HG03575 (cell line): ENCODE measurements at regions not wholly inside any gene's neighbourhood (a gene's known extent, or its start where the extent isn't known, plus 50 kb on each side); places are given as distances from the start of the nearest gene placed in this dataset.

Experiments
- ATAC-seq: cut with Tn5 transposase; IDR thresholded peaks from one replicate; pipeline ENCODE4 v1.9.1; 2021; ENCODE audit not compliant: unreplicated experiment, insufficient number of reproducible peaks, low FRiP score; ENCODE audit errors: extremely low read depth

DNA sequence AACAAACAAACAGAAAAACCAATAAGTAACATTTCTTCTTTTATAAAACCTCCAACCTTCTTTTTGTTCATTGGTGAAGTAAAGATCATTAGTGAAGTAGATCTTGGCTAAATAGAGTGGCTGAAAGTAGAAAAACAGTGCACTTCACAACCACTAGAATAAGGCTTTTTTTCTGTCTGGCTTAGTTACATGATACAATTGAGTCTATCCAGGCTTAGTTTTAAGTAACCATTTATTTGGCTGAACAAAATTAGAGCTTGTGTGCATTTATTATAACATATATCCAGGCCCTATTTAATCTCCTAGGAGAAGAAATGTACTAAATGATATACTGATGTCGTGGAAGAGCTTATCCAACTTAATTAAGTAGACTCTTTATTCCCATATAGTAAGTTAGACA is 65.8 kb upstream of the STK38L start:
- ATAC-seq, result no peak

- no peak for ATAC-seq
These were observed 65.2 kb upstream of the STK38L start for GRCh38 chr12:27178723-27179399.

- ATAC-seq, result peak; percentile 70
These were observed 64.5 kb upstream of the STK38L start for GRCh38 chr12:27179400-27180214.

DNA sequence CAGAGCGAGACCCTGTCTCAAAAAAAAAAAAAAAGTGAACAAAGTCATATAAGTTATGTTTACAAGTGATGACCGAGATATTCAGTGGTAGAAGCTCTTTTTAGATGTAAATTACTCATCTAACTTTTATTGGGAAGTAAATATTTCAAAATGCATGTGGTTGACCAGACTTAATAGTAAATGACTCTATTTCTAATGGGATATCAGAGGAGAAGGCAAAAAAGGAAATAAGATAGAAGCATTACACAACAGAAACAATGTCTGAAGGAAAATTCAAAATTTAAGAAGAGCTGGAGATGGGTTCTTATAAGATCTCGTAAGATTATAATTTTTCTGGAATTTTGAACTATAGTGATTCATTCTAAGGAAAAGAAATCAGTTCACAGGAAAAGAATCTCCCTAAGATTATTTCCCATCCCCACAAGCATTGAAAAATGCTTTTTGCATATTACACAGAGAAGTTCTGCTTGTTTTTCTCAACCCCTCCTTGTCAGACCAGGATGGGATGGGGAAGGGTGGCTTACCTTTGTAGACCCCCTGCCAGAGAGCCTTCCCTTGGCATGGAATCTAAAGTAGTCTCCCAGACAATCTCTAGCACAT is 63.1 kb upstream of the STK38L start:
- ATAC-seq, result no peak

GRCh38 chr12:27183342-27183741 is 60.7 kb upstream of the STK38L start:
- no peak for ATAC-seq

DNA sequence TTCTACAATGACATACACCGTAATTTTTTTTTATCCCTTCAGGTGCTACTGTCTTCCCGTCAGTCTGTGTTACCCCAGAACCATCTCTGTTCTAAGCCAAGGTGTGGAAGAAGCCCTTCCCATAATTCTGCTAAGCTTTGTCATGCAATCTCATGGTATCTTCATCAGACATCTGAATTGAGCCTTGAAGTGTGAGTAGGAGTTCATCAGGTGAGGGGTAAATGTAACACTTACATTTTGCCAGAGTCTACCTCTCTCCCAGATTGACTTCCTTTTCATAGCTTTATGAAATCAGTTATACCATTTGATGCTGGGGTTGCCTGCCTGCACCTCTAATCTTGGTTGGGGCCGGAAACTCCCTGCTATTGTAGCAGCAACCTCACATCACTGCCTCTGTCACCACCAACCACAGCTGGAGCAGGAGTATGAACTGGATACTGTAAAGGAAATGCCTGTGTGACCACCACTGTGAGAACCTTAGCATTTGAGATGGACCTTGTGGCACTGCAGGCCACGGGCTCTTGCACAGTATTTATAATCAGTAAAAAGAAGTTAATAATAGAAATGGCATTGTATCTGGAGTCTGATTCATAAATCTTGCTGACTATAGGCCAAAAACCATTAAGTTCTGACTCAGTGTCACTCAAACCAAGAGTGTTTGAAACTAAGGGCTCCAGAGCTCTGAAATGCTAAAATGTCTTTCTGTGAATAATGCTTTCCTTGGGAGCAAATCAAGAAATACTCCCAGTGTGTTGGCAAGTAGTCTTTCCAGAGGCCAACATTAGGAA is 58.7 kb upstream of the STK38L start:
- ATAC-seq, result peak; percentile 69

DNA sequence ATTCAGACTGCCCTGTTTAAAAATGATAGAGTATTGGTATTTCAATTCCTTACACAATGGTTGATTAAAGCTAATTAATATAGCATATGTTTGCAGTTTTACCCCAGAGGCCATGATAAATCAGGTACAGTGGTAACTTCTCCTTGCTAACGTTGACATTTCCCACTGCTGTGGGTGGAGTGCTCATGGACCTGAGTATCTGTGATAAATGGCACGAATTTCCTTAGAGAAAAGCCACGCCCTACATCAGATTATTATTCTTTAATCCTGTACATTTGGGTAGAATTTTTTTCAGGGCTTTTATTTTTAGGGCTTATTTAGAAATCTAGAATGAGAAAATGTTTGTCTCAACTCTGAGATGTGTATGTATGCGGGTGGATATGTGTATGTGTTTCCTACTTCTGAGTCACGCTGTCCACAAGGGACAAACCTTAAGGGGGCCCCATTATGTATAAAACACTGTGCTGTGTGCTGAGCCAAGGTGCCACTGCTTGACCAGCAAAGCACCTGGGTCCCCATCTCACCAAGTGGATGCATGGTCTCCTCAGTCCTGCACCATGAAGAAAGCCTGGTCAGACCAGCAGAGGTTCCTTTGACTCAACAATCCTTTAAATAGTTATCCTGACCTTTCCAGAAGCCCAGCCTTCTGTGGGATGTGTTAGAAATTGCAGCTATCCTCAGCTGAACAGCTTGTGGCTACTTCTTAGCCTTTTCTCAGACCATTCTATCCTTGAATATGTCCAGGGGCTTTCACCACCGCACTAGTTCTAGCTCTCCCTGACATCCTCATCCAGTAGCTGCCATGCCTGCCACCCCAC is 57.9 kb upstream of the STK38L start:
- ATAC-seq, result no peak

- ATAC-seq, result no peak
These were observed 56.4 kb upstream of the STK38L start for GRCh38 chr12:27187697-27188096.

- no peak for ATAC-seq
These were observed 53.3 kb upstream of the STK38L start for GRCh38 chr12:27190761-27191160.

- no peak for ATAC-seq
These were observed 52.6 kb upstream of the STK38L start for GRCh38 chr12:27191531-27191930.

DNA sequence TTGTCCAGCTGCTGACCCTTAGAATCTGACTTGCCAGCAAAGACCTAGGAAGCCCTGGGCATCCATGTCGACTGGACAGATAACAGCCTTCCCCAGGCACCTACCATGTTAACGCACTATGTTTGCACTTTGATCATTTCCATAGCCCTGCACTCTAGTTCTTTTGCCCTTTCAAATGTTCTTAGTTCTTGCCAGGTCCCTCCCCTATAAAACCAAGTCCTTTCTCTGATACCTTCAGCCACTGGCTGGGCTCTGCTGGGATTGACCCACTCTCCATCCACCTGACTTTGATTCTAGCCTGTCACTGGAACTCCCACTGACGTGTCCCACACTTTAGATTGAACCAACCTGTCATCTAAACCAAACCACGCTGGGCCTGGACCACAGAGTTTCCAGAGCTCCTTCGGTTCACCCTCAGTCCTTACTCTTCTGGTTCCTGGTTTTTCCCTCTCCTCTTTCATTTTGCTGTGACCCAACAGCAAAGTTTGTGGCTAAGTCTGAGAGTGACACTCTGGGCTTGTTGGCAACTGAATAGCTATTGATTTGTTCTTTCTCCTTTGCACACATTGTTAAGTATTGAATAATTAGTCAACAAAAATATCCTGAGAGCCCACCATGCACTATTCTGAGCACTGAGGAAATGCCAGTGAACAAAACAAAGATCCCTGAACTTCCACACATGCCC is 51.8 kb upstream of the STK38L start:
- ATAC-seq, result no peak

DNA sequence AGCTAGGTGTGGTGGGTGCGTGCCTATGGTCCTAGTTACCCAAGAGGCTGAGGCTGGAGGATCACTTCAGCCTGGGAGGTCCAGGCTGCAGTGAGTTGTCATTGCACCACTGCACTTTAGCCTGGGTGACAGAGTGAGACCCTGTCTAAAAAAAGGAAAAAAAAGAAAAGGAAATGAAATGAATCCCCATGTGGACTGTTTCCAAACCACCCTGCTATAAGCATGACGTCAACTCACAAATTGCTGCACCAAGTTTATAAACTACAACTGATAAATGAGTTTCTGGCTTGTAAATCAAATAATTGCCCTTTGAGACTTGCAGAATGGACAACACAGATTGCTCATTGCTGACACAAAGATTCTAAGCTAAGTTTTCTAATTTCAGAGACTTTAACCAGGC is 51.0 kb upstream of the STK38L start:
- no peak for ATAC-seq

DNA sequence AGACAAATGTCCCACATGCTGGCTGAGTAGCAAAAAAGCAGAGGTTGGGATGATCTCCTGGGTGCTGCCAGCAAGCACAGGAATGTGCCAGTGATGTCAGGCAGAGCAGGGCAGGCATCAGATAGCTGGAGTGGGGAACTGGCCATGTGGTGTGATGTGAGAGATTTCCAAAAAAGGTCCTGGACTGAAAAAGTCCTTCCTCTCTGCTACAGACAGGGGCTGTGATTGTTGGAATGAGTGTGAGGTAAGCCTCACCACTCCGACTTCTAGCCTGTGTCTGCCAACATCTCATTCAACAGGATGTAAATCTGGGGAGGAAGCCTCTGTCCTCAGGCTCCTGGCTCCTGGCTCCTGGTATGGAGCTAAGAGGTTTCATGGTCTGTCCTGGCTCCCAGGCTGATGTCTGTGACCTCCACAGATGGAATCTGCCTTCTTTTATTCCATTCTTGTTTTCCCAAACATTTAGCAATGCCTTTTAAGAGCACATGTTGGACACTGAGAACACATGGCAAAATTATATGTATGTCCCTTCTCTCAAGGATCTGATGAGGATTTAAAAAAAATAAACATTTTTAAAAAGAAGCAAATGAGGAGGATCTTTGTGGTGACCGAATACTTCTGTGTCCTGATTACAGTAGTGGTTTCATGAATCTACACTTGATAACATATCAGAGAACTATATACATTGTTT is 50.1 kb upstream of the STK38L start:
- ATAC-seq, result no peak
